SH-SY5Y (cell line): ENCODE measurements at regions not wholly inside any gene's neighbourhood (a gene's known extent, or its start where the extent isn't known, plus 50 kb on each side); places are given as distances from the start of the nearest gene placed in this dataset.

Source experiments
- GATA2 ChIP-seq: IDR thresholded peaks from 2 replicates; pipeline ENCODE4 v1.6.1; 2011; ENCODE audit warnings: mild to moderate bottlenecking, low read depth, low read length
- GATA3 ChIP-seq: IDR thresholded peaks from 2 replicates; pipeline ENCODE4 v1.6.1; 2011; ENCODE audit warnings: low read depth, mild to moderate bottlenecking, low read length, moderate library complexity

- TF ChIP-seq GATA2 (no peak), GATA3 (no peak)
These were observed 84.0 kb upstream of the HPF1 start for GRCh38 chr4:169841776-169842175.
